NCI-H226 (cell line): ENCODE measurements at regions not wholly inside any gene's neighbourhood (a gene's known extent, or its start where the extent isn't known, plus 50 kb on each side); places are given as distances from the start of the nearest gene placed in this dataset.
"Not testable (repeated sequence)": the region's sequence is repeated elsewhere in the genome, so short reads cannot be mapped to it uniquely, and the experiment has no call there.

Experiments
- DNase-seq: peaks from one replicate; pipeline ENCODE4 v3.0.0-alpha.2; 2015

- not testable (repeated sequence) for DNase-seq
These were observed 642.9 kb downstream of the PRR16 start for GRCh38 chr5:121106721-121107690.

DNA sequence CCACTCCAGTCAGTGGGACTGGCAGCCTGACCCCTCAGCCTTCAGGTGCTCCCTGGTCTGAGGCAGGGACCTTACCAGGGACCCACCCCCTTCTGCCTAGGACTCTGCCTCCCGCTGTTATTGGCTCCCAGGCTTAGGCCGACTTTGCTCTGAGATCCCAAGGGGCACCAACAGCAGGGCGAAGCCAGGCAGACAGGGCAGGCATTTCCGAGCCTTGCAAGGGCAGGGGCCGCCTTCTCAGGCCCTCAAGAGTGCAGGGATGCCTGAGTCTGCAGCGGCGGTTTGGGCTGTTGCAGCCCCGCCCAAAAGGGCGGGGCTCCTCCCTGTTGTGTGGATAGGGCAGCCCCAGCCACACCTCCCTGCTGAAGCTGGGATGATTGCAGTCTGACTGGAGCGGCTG is 644.6 kb downstream of the PRR16 start:
- no peak for DNase-seq

DNA sequence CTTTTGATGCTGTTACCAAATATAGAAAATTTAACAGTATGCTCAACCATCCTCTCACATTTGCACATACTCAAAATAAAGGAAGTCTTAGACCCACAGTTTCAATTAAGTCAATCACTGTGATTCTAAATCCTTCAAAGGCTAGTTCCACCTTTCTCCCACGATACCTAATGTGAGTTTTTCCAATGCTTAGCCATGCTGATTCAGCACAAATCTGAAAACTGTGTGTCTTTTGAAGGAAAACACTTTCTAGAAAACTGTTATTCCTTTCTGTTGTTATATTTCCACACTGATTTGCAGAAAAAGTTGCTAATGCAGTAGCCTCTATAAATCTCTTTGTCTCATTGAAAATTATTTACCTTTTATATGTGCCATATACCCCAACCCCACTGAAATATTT is 645.7 kb downstream of the PRR16 start:
- DNase-seq = no peak

GRCh38 chr5:121121786-121122185 is 657.7 kb downstream of the PRR16 start:
- DNase-seq = no peak

DNA sequence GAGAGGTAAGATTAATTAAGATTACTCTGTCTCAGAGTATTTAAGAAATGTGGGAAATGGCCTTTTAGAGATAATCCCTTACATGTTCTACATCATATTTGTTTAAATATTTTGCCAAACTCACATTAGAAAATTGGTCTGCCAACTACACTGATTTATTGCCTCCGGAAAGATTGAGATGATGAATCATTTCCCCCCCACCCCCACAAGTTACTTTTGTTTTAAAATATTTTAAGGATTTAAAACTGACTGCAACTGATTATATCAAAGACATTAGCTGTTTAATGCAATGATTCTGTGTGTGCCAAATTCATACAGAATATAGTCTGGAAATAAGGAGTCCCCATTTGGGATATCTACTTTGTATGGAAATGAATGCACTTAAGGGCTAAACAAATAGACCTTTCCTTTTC is 674.4 kb downstream of the PRR16 start:
- DNase-seq = peak; percentile 22

- DNase-seq = no peak
These were observed 674.9 kb downstream of the PRR16 start for GRCh38 chr5:121138952-121139351.

DNA sequence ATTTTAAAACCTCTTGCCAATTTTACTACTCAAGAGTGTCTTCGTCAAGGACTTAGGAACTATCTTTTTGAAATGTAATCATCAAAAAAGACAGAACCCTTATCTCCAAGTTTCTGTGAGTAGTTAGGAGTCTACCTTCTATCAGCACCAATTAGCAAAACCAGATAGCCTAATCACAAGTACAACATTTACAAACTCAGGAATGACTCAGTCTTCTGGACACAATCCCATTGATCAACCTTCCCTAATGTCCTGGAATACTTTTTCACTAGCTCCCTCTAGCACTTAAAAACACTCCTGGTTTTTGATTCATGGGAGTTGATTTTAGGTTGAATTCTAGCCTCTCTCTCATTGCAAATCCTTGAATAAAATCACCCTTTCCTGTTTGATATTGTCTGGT is 680.7 kb downstream of the PRR16 start:
- peak; percentile 53 for DNase-seq

DNA sequence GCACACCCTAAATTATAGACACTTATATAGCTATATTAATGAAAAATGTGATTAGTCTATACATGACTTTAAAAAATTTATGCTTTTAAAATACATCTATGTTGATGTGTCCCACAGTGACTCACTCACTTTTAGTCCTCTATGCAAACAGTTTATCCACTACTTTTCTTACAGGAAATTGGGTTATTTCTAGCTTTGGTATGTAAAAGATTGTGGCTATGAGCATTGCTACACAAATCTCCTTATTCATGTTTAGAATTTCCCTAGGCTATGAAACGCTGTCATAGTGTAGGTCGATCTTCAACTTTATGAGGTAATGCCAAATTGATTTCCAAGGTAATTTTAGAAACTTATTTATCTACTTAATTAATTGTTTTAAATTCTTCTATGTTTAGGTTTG is 687.4 kb downstream of the PRR16 start:
- peak; percentile 10 for DNase-seq

DNA sequence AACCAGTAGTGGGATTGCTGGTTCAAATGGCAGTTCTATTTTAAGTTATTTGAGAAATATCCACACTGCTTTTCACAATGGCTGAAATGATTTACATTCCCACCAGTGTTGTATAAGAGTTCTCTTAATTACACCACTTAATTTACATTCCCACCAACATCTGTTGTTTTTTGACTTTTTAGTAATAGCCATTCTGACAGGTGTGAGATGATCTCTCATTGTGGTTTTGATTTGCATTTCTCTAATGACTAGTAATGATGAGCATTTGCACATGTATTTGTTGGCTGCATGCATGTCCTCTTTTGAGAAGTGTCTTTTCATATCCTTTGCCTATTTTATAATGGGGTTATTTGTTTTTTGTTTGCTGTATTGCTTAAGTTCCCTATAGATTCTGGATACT is 688.3 kb downstream of the PRR16 start:
- DNase-seq = no peak

- DNase-seq = no peak
These were observed 692.5 kb downstream of the PRR16 start for GRCh38 chr5:121156565-121156964.

- no peak for DNase-seq
These were observed 693.2 kb upstream of the FTMT start for GRCh38 chr5:121158451-121158850.

DNA sequence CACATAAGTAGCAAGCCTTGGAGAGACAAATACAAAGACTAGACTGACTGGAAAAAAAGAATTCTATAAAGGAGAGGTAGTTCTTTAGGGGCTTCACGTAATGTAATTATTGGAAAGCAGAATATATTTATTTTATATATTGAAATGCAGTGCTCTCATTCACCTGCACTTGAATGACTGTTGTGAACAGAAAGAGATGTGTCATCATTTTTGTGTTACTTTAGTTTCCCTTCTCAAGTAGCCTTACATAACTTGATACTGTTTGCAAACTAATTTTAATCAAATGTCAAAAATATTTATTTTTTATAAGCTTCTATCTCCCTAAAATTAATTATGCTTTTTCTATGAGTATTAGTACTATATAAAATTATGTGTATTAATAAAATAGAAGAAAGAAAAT is 691.1 kb upstream of the FTMT start:
- no peak for DNase-seq

- no peak for DNase-seq
These were observed 687.0 kb upstream of the FTMT start for GRCh38 chr5:121164632-121165031.

- no peak for DNase-seq
These were observed 680.3 kb upstream of the FTMT start for GRCh38 chr5:121171361-121171760.

DNA sequence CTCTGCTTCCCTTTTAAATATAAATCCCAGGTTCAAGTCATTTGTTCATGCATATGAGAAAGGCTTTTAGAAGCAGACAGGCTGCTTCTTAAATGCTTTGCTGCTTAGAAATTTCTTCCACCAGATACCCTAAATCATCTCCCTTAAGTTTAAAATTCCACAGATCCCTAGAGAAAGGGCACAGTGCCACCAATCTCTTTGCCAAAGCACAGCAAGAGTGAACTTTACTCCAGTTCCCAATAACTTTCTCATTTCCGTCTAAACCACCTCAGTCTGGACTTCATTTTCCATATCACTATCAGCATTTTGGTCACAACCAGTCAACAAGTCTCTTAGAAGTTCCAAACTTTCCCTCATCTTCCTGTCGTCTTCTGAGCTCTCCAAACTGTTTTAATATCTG is 679.8 kb upstream of the FTMT start:
- no peak for DNase-seq

DNA sequence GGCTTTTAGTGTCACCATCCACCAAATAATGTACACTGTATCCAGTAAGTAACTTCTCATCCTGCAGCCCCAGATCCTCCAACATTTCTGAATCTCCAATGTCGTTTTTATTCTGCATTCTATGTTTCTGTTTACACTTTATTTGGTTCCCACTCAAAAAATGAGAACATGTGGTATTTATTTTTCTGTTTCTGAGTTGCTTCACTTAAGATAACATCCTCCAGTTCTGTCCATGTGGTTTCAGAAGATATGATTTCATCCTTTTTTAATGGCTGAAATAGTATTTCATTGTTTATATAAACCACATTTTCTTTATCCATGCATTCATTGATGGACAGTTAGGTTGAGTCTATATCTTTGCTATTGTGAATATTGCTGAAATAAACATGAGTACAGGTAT is 677.3 kb upstream of the FTMT start:
- DNase-seq = no peak

DNA sequence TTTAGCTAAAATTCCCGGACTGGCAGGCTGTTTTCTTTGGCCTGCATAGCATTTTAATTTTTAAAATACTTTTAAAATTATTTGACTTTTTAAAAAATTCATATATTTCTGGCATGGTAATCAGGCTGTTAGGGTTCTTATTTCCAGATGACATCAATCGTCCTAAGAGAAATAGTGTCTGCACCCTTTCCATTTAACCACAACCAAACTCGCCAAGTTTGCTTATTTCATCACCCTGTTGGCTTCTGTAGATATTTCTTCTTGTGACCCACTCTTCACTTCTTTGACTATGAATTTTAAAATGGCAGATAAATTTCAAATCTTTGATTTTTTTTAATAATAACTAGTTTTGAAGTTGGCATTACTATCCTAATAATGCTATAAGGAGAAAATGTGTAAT is 675.7 kb upstream of the FTMT start:
- no peak for DNase-seq

DNA sequence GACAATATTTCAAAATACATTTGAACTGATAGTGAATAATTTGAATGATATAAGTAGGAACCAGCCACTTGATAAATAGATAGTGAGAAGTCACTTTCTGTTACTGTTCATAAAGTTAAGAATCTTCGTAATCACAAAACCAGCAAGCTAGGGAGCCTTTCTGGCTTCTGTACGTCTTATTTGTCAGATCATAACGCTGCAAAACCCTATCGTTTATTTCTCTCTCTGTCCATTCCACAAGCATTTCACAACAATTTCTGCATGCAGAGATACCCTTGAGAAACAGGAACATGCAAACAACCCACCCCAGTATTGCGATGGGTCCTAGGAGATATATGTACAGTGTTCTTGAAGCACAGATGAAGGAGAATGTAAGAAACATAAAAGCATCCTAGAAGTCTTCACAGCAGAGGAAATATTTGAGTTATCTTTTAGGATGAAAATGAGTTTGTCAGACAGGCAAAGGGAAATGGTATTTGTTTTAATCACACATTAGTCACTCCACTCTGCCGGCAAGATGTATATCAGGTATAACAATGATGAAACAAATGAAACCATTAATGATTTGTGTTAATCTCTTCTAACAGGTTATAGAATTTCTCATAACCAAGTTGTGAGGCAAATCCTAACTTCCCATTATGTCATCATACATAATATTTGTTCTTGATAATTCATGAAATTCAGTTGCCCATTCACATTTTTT is 668.7 kb upstream of the FTMT start:
- peak; percentile 25 for DNase-seq

DNA sequence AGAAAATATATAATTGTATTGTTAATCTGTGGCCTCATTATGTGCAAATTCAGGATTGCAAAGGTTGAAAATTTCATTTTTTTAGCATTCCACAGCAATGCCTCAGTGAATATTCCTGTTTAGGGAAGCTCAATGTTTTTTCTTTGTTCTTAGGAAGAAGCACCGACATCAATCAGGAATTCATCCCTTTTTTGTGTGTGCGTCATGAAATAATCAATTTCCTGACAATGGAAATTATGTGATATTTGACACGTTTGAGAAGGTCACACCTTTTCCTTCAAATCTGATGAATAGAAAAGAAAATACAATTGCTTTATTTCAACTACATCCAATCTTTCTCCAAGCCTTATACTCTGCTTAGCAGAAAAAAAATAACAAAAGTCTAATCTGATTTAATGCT is 662.8 kb upstream of the FTMT start:
- DNase-seq = no peak

- peak; percentile 37 for DNase-seq
These were observed 662.1 kb upstream of the FTMT start for GRCh38 chr5:121189342-121190305.

- DNase-seq = peak; percentile 84
These were observed 652.3 kb upstream of the FTMT start for GRCh38 chr5:121199216-121199999.

DNA sequence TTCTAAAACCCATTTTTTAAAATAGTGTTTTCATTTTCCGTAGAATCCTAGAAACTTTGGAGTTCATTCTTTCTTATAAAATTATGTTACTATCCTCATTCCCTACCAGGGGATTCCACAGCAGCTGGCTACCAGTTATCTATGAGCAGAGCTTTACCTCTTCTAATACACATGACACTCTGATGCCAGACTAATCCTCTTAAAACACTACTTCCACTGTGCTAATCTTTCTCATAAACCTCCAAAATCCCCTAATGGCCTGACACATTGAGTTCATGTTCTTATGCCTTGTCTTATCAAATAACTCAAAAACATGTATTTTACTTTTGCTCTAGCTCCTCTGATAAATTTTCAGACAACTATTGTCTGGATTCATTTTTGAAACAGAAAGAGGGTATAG is 633.6 kb upstream of the FTMT start:
- no peak for DNase-seq
